ENCODE measurements at regions not wholly inside any gene's neighbourhood (a gene's known extent, or its start where the extent isn't known, plus 50 kb on each side); places are given as distances from the start of the nearest gene placed in this dataset.

DNA sequence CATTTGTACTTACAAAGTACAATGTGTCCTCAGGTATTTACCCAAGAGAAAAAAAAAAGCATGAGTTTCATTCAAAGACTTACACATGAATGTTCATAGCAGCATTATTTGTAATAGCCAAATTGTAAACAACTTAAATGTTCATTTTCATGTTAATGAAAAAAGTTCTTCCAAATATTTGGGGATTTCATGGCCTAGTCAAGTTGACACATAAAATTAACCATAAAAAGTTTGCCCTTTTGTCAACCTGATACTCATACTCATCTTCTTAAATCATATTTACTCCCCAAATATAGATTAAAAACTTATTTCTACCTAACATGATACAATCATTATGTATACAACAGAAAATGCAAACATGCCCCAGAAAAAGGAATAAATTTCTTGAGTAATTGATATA is 112.5 kb upstream of the EMCN start:
- Histone ChIP-seq H3K79me2 (ENCODE audit: control insufficient read depth, insufficient read depth, low read length) (no peaks in the 10 kb centered on the region), H3K4me3 (replicated peaks in 1 of 3; ENCODE audit: insufficient read depth in 1 of 3, low read depth in 1 of 3, low read length in 3 of 3) (no peak overlapping the region), H3K9me1 (replicated peaks; ENCODE audit: control insufficient read depth, extremely low read depth, insufficient read depth, low read length) (no peaks in the 10 kb centered on the region), H3K9me3 (replicated peaks; ENCODE audit: control insufficient read depth, insufficient read depth, low read length) (no peaks in the 10 kb centered on the region), H3K27me3 (ENCODE audit: control insufficient read depth in 2 of 2, insufficient read depth in 2 of 2, low read length in 2 of 2) (no peaks in the 10 kb centered on the region), H3K27ac (ENCODE audit: insufficient read depth, low read depth, low read length) (no peak overlapping the region), H3K4me2 (ENCODE audit: insufficient read depth, low read length) (no peak overlapping the region), H4K20me1 (replicated peaks; ENCODE audit: control insufficient read depth, extremely low read depth, insufficient read depth, low read length) (no peaks in the 10 kb centered on the region), H3K36me3 (ENCODE audit: control insufficient read depth in 2 of 2, extremely low read depth in 1 of 2, insufficient read depth in 2 of 2, low read length in 2 of 2) (no peaks in the 10 kb centered on the region), H2AFZ (ENCODE audit: low read depth, low read length) (no peak overlapping the region), H3K4me1 (ENCODE audit: control insufficient read depth, extremely low read depth, insufficient read depth, low read length) (no peaks in the 10 kb centered on the region), H3K9ac (replicated peaks; ENCODE audit: extremely low read depth, insufficient read depth, low read length) (no peak overlapping the region)
- ChIA-PET POLR2A (no interaction called here), CTCF (no interaction called here)
- TF ChIP-seq JUN (IDR thresholded peaks at IDR 0.05; ENCODE audit: borderline replicate concordance, insufficient read depth, insufficient read length, low read depth) (no peak), POLR2AphosphoS5 (IDR thresholded peaks at IDR 0.05; ENCODE audit: insufficient read depth, low read depth, low read length) (no peak), POLR2A (IDR thresholded peaks at IDR 0.05; ENCODE audit: low read depth, low read length) (no peak), MYC (IDR thresholded peaks at IDR 0.05; ENCODE audit: low read depth, low read length) (no peak), GATA2 (IDR thresholded peaks at IDR 0.05; ENCODE audit: insufficient read depth, insufficient read length, low read depth, low read length) (no peak), EZH2 (IDR thresholded peaks at IDR 0.05; ENCODE audit: borderline replicate concordance, low read depth, low read length, severe bottlenecking) (no peak), FOS (IDR thresholded peaks at IDR 0.05; ENCODE audit: borderline replicate concordance, insufficient read depth, low read length) (no peak)
- TF ChIP-seq, protein P1, sequence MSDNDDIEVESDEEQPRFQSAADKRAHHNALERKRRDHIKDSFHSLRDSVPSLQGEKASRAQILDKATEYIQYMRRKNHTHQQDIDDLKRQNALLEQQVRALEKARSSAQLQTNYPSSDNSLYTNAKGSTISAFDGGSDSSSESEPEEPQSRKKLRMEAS (IDR thresholded peaks at IDR 0.05; ENCODE audit: insufficient read depth, insufficient read length) = no peak
- TF ChIP-seq, protein P2, sequence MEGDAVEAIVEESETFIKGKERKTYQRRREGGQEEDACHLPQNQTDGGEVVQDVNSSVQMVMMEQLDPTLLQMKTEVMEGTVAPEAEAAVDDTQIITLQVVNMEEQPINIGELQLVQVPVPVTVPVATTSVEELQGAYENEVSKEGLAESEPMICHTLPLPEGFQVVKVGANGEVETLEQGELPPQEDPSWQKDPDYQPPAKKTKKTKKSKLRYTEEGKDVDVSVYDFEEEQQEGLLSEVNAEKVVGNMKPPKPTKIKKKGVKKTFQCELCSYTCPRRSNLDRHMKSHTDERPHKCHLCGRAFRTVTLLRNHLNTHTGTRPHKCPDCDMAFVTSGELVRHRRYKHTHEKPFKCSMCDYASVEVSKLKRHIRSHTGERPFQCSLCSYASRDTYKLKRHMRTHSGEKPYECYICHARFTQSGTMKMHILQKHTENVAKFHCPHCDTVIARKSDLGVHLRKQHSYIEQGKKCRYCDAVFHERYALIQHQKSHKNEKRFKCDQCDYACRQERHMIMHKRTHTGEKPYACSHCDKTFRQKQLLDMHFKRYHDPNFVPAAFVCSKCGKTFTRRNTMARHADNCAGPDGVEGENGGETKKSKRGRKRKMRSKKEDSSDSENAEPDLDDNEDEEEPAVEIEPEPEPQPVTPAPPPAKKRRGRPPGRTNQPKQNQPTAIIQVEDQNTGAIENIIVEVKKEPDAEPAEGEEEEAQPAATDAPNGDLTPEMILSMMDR (IDR thresholded peaks at IDR 0.05; ENCODE audit: extremely low read depth in 1 of 2, insufficient read depth in 1 of 2, low read depth in 1 of 2, low read length in 2 of 2) = no peak
- BruUV-seq (replicated peaks) = no TSS peak
- intact Hi-C loops (cut with micrococcal nuclease) (no loop called here), dilution Hi-C loops (cut with MboI; ENCODE audit: extremely low pct_ligation_motif_present, low sequenced_read_pairs) (no loop called here)
- FAIRE-seq (no peak), DNase-seq (ENCODE audit: low read depth, low spot score) (no peak)

All from endothelial cell of umbilical vein (primary cell).